ENCODE measurements at regions not wholly inside any gene's neighbourhood (a gene's known extent, or its start where the extent isn't known, plus 50 kb on each side); places are given as distances from the start of the nearest gene placed in this dataset.

- TF ChIP-seq CTCF (IDR thresholded peaks at IDR 0.05) (peak in 3 of 6 experiments; percentile 23 to 34 (median 30)), POLR2A (IDR thresholded peaks at IDR 0.05) (peak in 3 of 4 donors; percentile 83 to 93 (median 92)), EP300 (IDR thresholded peaks at IDR 0.05) (peak in 2 of 4 donors; percentile 20 to 70), POLR2AphosphoS5 (IDR thresholded peaks at IDR 0.05) (peak; percentile 89 to 92)
- H3K27me3 ChIP-seq, result no peaks in the 10 kb centered on the region
- H3K4me1 ChIP-seq, result peaks cover 51 to 62% (median 58%) of the 10 kb centered on the region in 4 donors
- H3K27ac ChIP-seq, result peak overlapping the region; percentile 95 to 100 (median 100)
- H3K4me3 ChIP-seq, result peak overlapping the region; percentile 67 to 97 (median 94)
- peak; percentile 86 to 97 for DNase-seq
- 0 to 2% methylated on average over 24 to 63 of the region's 110 CpGs for WGBS, 2 donors
- peaks cover 0 to 37% (median 2%) of the 10 kb centered on the region in 4 donors for H3K36me3 ChIP-seq
- H3K9me3 ChIP-seq, result no peaks in the 10 kb centered on the region
- ATAC-seq (ENCODE audit: low FRiP score in 2 of 2), result peak; percentile 72 to 73
Observed at GRCh38 chr7:131105799-131106680, 221.6 kb upstream of the MKLN1 start.

- Histone ChIP-seq H3K9me3 (no peaks in the 10 kb centered on the region), H3K36me3 (peaks cover 0 to 31% (median 2%) of the 10 kb centered on the region in 4 donors), H3K27me3 (no peaks in the 10 kb centered on the region), H3K4me1 (peaks cover 55 to 64% (median 58%) of the 10 kb centered on the region in 4 donors), H3K27ac (peak overlapping the region; percentile 95 to 100 (median 100)), H3K4me3 (peak overlapping the region; percentile 67 to 97 (median 94))
- peak; percentile 44 to 89 for DNase-seq
- TF ChIP-seq EP300 (IDR thresholded peaks at IDR 0.05), result no peak
- no peak for TF ChIP-seq POLR2A (IDR thresholded peaks at IDR 0.05)
- no peak for TF ChIP-seq POLR2AphosphoS5 (IDR thresholded peaks at IDR 0.05)
- peak in 1 of 6 experiments; percentile 10 for TF ChIP-seq CTCF (IDR thresholded peaks at IDR 0.05)
- peak; percentile 7 to 52 for ATAC-seq (ENCODE audit: low FRiP score in 2 of 2)
- 1% methylated on average over 18 to 32 of the region's 32 CpGs for WGBS, 2 donors
Observed at GRCh38 chr7:131106681-131107336, 220.9 kb upstream of the MKLN1 start.

- DNase-seq (peak; percentile 91 to 92), ATAC-seq (ENCODE audit: low FRiP score in 2 of 2) (peak; percentile 61)
- peaks cover 0 to 23% (median 2%) of the 10 kb centered on the region in 4 donors for H3K36me3 ChIP-seq
- peaks cover 53 to 63% (median 60%) of the 10 kb centered on the region in 4 donors for H3K4me1 ChIP-seq
- H3K9me3 ChIP-seq, result no peaks in the 10 kb centered on the region
- peak overlapping the region; percentile 67 to 97 (median 94) for H3K4me3 ChIP-seq
- H3K27ac ChIP-seq, result peak overlapping the region; percentile 95 to 100 (median 100)
- 0 to 1% methylated on average over 40 to 63 of the region's 63 CpGs for WGBS, 2 donors
- no peaks in the 10 kb centered on the region for H3K27me3 ChIP-seq
- TF ChIP-seq POLR2A (IDR thresholded peaks at IDR 0.05) (peak in 3 of 4 donors; percentile 93 to 98 (median 98)), POLR2AphosphoS5 (IDR thresholded peaks at IDR 0.05) (peak; percentile 82 to 95), EP300 (IDR thresholded peaks at IDR 0.05) (peak in 1 of 4 donors; percentile 72), CTCF (IDR thresholded peaks at IDR 0.05) (peak in 1 of 6 experiments; percentile 16)
Observed at GRCh38 chr7:131107337-131108211, 220.1 kb upstream of the MKLN1 start.

GRCh38 chr7:131108212-131108940 is 219.3 kb upstream of the MKLN1 start:
- Histone ChIP-seq H3K36me3 (peaks cover 0 to 18% (median 2%) of the 10 kb centered on the region in 4 donors), H3K9me3 (no peaks in the 10 kb centered on the region), H3K27ac (peak overlapping the region; percentile 95 to 100 (median 100)), H3K4me3 (peak overlapping the region; percentile 67 to 97 (median 94)), H3K27me3 (no peaks in the 10 kb centered on the region), H3K4me1 (peaks cover 45 to 57% (median 53%) of the 10 kb centered on the region in 4 donors)
- no peak for ATAC-seq (ENCODE audit: low FRiP score in 2 of 2)
- 6% methylated on average over 30 of the region's 30 CpGs for WGBS, 2 donors
- DNase-seq, result peak in 1 of 2 donors; percentile 93
- no peak for TF ChIP-seq CTCF (IDR thresholded peaks at IDR 0.05)
- TF ChIP-seq POLR2AphosphoS5 (IDR thresholded peaks at IDR 0.05), result peak in 1 of 2 donors; percentile 37
- TF ChIP-seq POLR2A (IDR thresholded peaks at IDR 0.05), result peak in 2 of 4 donors; percentile 62 to 67

Data from upper lobe of left lung (tissue), 6 donors.